ENCODE measurements at regions not wholly inside any gene's neighbourhood (a gene's known extent, or its start where the extent isn't known, plus 50 kb on each side); places are given as distances from the start of the nearest gene placed in this dataset.

GRCh38 chr2:128497461-128497860 lies 178.8 kb upstream of the HS6ST1 start:
- H3K4me3 ChIP-seq (ENCODE audit: control insufficient read depth in 2 of 3, extremely low read depth in 1 of 3, insufficient read depth in 2 of 3, low read depth in 1 of 3, low read length in 3 of 3), result no peak overlapping the region
- H2AFZ ChIP-seq (ENCODE audit: control insufficient read depth, low read length), result no peak overlapping the region
- no peak for FAIRE-seq
- no peak overlapping the region for H3K4me2 ChIP-seq (ENCODE audit: control insufficient read depth, extremely low read depth, insufficient read depth, low read depth, low read length)
- no peaks in the 10 kb centered on the region for H3K27me3 ChIP-seq (ENCODE audit: control insufficient read depth, extremely low read depth, insufficient read depth, low read length)
- DNase-seq (ENCODE audit: low read depth, low spot score), result no peak
- TF ChIP-seq EZH2 (IDR thresholded peaks at IDR 0.05; ENCODE audit: low read length), result no peak
- TF ChIP-seq CTCF (optimal IDR thresholded peaks at IDR 0.05 in 1 of 3, IDR thresholded peaks at IDR 0.05 in 1 of 3, conservative IDR thresholded peaks at IDR 0.05 in 1 of 3; ENCODE audit: extremely low read depth in 1 of 3, insufficient read depth in 2 of 3, low read length in 3 of 3), result no peak
- no peaks in the 10 kb centered on the region for H4K20me1 ChIP-seq (ENCODE audit: control insufficient read depth, extremely low read depth, insufficient read depth, low read length)
- no peak overlapping the region for H3K9ac ChIP-seq (ENCODE audit: control insufficient read depth, extremely low read depth, insufficient read depth, low read length)
- dilution Hi-C loops (cut with MboI; ENCODE audit: extremely low pct_ligation_motif_present, low sequenced_read_pairs), result no loop called here
- H3K9me3 ChIP-seq (ENCODE audit: control insufficient read depth, low read depth, low read length), result no peaks in the 10 kb centered on the region
- no peaks in the 10 kb centered on the region for H3K36me3 ChIP-seq (ENCODE audit: control insufficient read depth in 2 of 2, extremely low read depth in 1 of 2, insufficient read depth in 2 of 2, low read length in 2 of 2)
- H3K4me1 ChIP-seq (ENCODE audit: control insufficient read depth, extremely low read depth, insufficient read depth, low read length), result no peaks in the 10 kb centered on the region
- no peaks in the 10 kb centered on the region for H3K79me2 ChIP-seq (ENCODE audit: control insufficient read depth, insufficient read depth, low read length)
- no peak overlapping the region for H3K27ac ChIP-seq (ENCODE audit: control insufficient read depth, insufficient read depth, low read length)
- H3K9me1 ChIP-seq (ENCODE audit: control insufficient read depth, extremely low read depth, insufficient read depth, low read length), result no peaks in the 10 kb centered on the region

- Histone ChIP-seq H3K4me1 (ENCODE audit: control insufficient read depth, extremely low read depth, insufficient read depth, low read length) (no peaks in the 10 kb centered on the region), H3K79me2 (ENCODE audit: control insufficient read depth, insufficient read depth, low read length) (no peaks in the 10 kb centered on the region), H4K20me1 (ENCODE audit: control insufficient read depth, extremely low read depth, insufficient read depth, low read length) (no peaks in the 10 kb centered on the region), H3K9me1 (ENCODE audit: control insufficient read depth, extremely low read depth, insufficient read depth, low read length) (no peaks in the 10 kb centered on the region), H2AFZ (ENCODE audit: control insufficient read depth, low read length) (no peak overlapping the region), H3K36me3 (ENCODE audit: control insufficient read depth in 2 of 2, extremely low read depth in 1 of 2, insufficient read depth in 2 of 2, low read length in 2 of 2) (no peaks in the 10 kb centered on the region), H3K9ac (ENCODE audit: control insufficient read depth, extremely low read depth, insufficient read depth, low read length) (no peak overlapping the region), H3K4me3 (ENCODE audit: control insufficient read depth in 2 of 3, extremely low read depth in 1 of 3, insufficient read depth in 2 of 3, low read depth in 1 of 3, low read length in 3 of 3) (no peak overlapping the region), H3K9me3 (ENCODE audit: control insufficient read depth, low read depth, low read length) (no peaks in the 10 kb centered on the region), H3K4me2 (ENCODE audit: control insufficient read depth, extremely low read depth, insufficient read depth, low read depth, low read length) (no peak overlapping the region), H3K27me3 (ENCODE audit: control insufficient read depth, extremely low read depth, insufficient read depth, low read length) (no peaks in the 10 kb centered on the region), H3K27ac (ENCODE audit: control insufficient read depth, insufficient read depth, low read length) (no peak overlapping the region)
- dilution Hi-C loops (cut with MboI; ENCODE audit: extremely low pct_ligation_motif_present, low sequenced_read_pairs), result no loop called here
- no peak for TF ChIP-seq CTCF (optimal IDR thresholded peaks at IDR 0.05 in 1 of 3, IDR thresholded peaks at IDR 0.05 in 1 of 3, conservative IDR thresholded peaks at IDR 0.05 in 1 of 3; ENCODE audit: extremely low read depth in 1 of 3, insufficient read depth in 2 of 3, low read length in 3 of 3)
- no peak for DNase-seq (ENCODE audit: low read depth, low spot score)
- no peak for FAIRE-seq
Observed at GRCh38 chr2:128498086-128498485, 179.4 kb upstream of the HS6ST1 start.
